ENCODE measurements at regions not wholly inside any gene's neighbourhood (a gene's known extent, or its start where the extent isn't known, plus 50 kb on each side); places are given as distances from the start of the nearest gene placed in this dataset.

GRCh38 chr2:60073201-60073600 is 480.3 kb downstream of the BCL11A start:
- no peak for TF ChIP-seq CTCF (IDR thresholded peaks at IDR 0.05; ENCODE audit: unreplicated experiment)
- Mint-ChIP-seq H3K36me3 (no peaks in the 10 kb centered on the region), H3K27ac (no peak overlapping the region), H3K9me3 (no peaks in the 10 kb centered on the region), H3K27me3 (ENCODE audit: low read depth) (no peaks in the 10 kb centered on the region), H3K4me1 (peaks cover 16% of the 10 kb centered on the region), H3K4me3 (no peak overlapping the region)
- DNase-seq (ENCODE audit: low spot score in 2 of 2, unreplicated experiment in 2 of 2), result no peak

- no peak for TF ChIP-seq CTCF (IDR thresholded peaks at IDR 0.05; ENCODE audit: unreplicated experiment)
- H3K36me3 Mint-ChIP-seq, result no peaks in the 10 kb centered on the region
- H3K27ac Mint-ChIP-seq, result no peak overlapping the region
- no peak overlapping the region for H3K4me3 Mint-ChIP-seq
- H3K27me3 Mint-ChIP-seq (ENCODE audit: low read depth), result no peaks in the 10 kb centered on the region
- H3K4me1 Mint-ChIP-seq, result peaks cover 16% of the 10 kb centered on the region
- no peak for DNase-seq (ENCODE audit: low spot score in 2 of 2, unreplicated experiment in 2 of 2)
- no peaks in the 10 kb centered on the region for H3K9me3 Mint-ChIP-seq
Measured at GRCh38 chr2:60072609-60073008, 480.8 kb downstream of the BCL11A start.

- DNase-seq (ENCODE audit: low spot score in 2 of 2, unreplicated experiment in 2 of 2), result no peak
- TF ChIP-seq CTCF (IDR thresholded peaks at IDR 0.05; ENCODE audit: unreplicated experiment), result no peak
- H3K27me3 Mint-ChIP-seq (ENCODE audit: low read depth), result no peaks in the 10 kb centered on the region
- peaks cover 25% of the 10 kb centered on the region for H3K4me1 Mint-ChIP-seq
- H3K36me3 Mint-ChIP-seq, result no peaks in the 10 kb centered on the region
- H3K4me3 Mint-ChIP-seq, result no peak overlapping the region
- no peaks in the 10 kb centered on the region for H3K9me3 Mint-ChIP-seq
- H3K27ac Mint-ChIP-seq, result no peak overlapping the region
Measured at GRCh38 chr2:60071490-60071831, 482.0 kb downstream of the BCL11A start.

GRCh38 chr2:60070736-60071489 is 482.5 kb downstream of the BCL11A start:
- Mint-ChIP-seq H3K27me3 (ENCODE audit: low read depth) (no peaks in the 10 kb centered on the region), H3K9me3 (no peaks in the 10 kb centered on the region), H3K36me3 (no peaks in the 10 kb centered on the region), H3K27ac (no peak overlapping the region), H3K4me1 (peaks cover 25% of the 10 kb centered on the region), H3K4me3 (no peak overlapping the region)
- TF ChIP-seq CTCF (IDR thresholded peaks at IDR 0.05; ENCODE audit: unreplicated experiment), result no peak
- DNase-seq (ENCODE audit: low spot score in 2 of 2, unreplicated experiment in 2 of 2), result no peak

GRCh38 chr2:60070196-60070595 is 483.3 kb downstream of the BCL11A start:
- H3K36me3 Mint-ChIP-seq, result no peaks in the 10 kb centered on the region
- no peaks in the 10 kb centered on the region for H3K9me3 Mint-ChIP-seq
- DNase-seq (ENCODE audit: low spot score in 2 of 2, unreplicated experiment in 2 of 2), result no peak
- no peak overlapping the region for H3K4me3 Mint-ChIP-seq
- no peak for TF ChIP-seq CTCF (IDR thresholded peaks at IDR 0.05; ENCODE audit: unreplicated experiment)
- H3K4me1 Mint-ChIP-seq, result peaks cover 27% of the 10 kb centered on the region
- H3K27ac Mint-ChIP-seq, result no peak overlapping the region
- no peaks in the 10 kb centered on the region for H3K27me3 Mint-ChIP-seq (ENCODE audit: low read depth)

- no peak for DNase-seq (ENCODE audit: low spot score in 2 of 2, unreplicated experiment in 2 of 2)
- no peaks in the 10 kb centered on the region for H3K36me3 Mint-ChIP-seq
- TF ChIP-seq CTCF (IDR thresholded peaks at IDR 0.05; ENCODE audit: unreplicated experiment), result no peak
- no peak overlapping the region for H3K4me3 Mint-ChIP-seq
- H3K4me1 Mint-ChIP-seq, result peaks cover 39% of the 10 kb centered on the region
- no peaks in the 10 kb centered on the region for H3K9me3 Mint-ChIP-seq
- H3K27ac Mint-ChIP-seq, result no peak overlapping the region
- H3K27me3 Mint-ChIP-seq (ENCODE audit: low read depth), result no peaks in the 10 kb centered on the region
Measured at GRCh38 chr2:60068755-60069154, 484.7 kb downstream of the BCL11A start.

All from mesothelial cell of epicardium (in vitro differentiated cells).